ENCODE measurements at regions not wholly inside any gene's neighbourhood (a gene's known extent, or its start where the extent isn't known, plus 50 kb on each side); places are given as distances from the start of the nearest gene placed in this dataset.

DNA sequence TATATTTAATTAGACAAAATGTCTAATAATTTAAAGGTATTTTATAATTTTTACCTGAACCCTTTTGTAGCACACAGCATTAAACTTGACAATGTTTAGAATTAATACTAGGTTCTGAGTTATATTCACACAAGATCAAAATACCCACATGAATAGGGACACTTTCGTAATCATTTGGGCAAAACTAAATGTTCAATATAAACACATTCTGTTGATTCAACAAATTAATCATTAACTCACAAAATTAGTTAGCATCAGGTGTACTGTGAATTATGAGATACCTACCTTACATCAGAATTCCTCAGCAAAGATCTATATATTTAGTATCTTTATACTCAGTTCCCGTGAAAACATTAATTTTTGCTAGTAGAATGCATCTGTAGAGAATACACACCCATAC lies 481.5 kb upstream of the MANEA start:
- Histone ChIP-seq H3K27ac (ENCODE audit: insufficient read depth, low read length, poor library complexity, severe bottlenecking) (no peak overlapping the region), H3K4me1 (ENCODE audit: control insufficient read depth, insufficient read depth, low read length, poor library complexity, severe bottlenecking) (no peaks in the 10 kb centered on the region), H3K4me3 (ENCODE audit: insufficient read depth, low read depth, low read length, poor library complexity, severe bottlenecking) (no peak overlapping the region), H3K9me3 (ENCODE audit: control insufficient read depth, low read length) (no peaks in the 10 kb centered on the region), H3K36me3 (ENCODE audit: control insufficient read depth, insufficient read depth, low read length) (no peaks in the 10 kb centered on the region), H3K27me3 (replicated peaks; ENCODE audit: control insufficient read depth, insufficient read depth, low read length, poor library complexity, severe bottlenecking) (no peaks in the 10 kb centered on the region)
- DNase-seq, result no peak

DNA sequence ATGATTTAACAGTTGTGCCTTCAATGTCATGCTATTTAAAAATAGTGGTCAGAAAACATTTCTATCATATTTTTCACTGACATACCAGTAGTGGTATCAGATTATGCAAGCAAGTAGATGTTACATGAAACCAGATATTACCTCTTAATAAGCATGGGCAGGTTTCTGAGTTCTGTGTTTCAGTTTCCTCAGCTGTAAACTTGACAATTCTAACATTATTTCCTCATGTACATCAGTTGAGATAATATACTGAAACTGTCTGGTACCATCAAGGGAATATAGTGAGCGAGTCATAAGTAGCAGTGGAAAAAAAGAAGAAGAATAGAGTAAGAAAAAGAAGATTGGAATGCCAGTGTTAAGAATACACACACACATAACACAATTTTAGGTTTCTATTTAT lies 477.9 kb upstream of the MANEA start:
- no peak for DNase-seq

DNA sequence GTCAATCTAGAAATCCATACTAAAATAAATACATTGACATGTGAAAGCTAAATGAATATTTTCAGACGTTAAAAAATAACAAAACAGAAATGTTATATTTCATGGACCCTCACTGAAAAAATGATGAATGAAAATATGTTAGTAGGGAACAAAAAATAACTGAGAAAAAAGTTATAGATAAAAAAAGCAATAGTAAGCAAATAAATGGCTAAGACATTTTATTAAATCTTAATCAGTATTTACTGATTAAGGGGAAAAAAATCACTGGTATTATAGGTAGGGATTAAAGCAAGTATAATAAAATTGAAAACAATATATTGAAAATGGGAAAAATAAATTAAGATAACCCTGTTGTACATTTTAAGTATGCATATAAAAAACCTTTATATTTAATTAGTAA lies 468.1 kb upstream of the MANEA start:
- no peak for DNase-seq
- H3K4me3 ChIP-seq (ENCODE audit: insufficient read depth, low read depth, low read length, poor library complexity, severe bottlenecking), result no peak overlapping the region
- no peak overlapping the region for H3K27ac ChIP-seq (ENCODE audit: insufficient read depth, low read length, poor library complexity, severe bottlenecking)
- H3K9me3 ChIP-seq (ENCODE audit: control insufficient read depth, low read length), result no peaks in the 10 kb centered on the region
- H3K4me1 ChIP-seq (ENCODE audit: control insufficient read depth, insufficient read depth, low read length, poor library complexity, severe bottlenecking), result no peaks in the 10 kb centered on the region
- H3K36me3 ChIP-seq (ENCODE audit: control insufficient read depth, insufficient read depth, low read length), result no peaks in the 10 kb centered on the region
- H3K27me3 ChIP-seq (replicated peaks; ENCODE audit: control insufficient read depth, insufficient read depth, low read length, poor library complexity, severe bottlenecking), result no peaks in the 10 kb centered on the region

More for the DNA sequence above, 477.9 kb upstream of the MANEA start:
- Histone ChIP-seq H3K36me3 (ENCODE audit: control insufficient read depth, insufficient read depth, low read length) (no peaks in the 10 kb centered on the region), H3K27me3 (replicated peaks; ENCODE audit: control insufficient read depth, insufficient read depth, low read length, poor library complexity, severe bottlenecking) (no peaks in the 10 kb centered on the region), H3K4me3 (ENCODE audit: insufficient read depth, low read depth, low read length, poor library complexity, severe bottlenecking) (no peak overlapping the region), H3K9me3 (ENCODE audit: control insufficient read depth, low read length) (no peaks in the 10 kb centered on the region), H3K27ac (ENCODE audit: insufficient read depth, low read length, poor library complexity, severe bottlenecking) (no peak overlapping the region), H3K4me1 (ENCODE audit: control insufficient read depth, insufficient read depth, low read length, poor library complexity, severe bottlenecking) (no peaks in the 10 kb centered on the region)

DNA sequence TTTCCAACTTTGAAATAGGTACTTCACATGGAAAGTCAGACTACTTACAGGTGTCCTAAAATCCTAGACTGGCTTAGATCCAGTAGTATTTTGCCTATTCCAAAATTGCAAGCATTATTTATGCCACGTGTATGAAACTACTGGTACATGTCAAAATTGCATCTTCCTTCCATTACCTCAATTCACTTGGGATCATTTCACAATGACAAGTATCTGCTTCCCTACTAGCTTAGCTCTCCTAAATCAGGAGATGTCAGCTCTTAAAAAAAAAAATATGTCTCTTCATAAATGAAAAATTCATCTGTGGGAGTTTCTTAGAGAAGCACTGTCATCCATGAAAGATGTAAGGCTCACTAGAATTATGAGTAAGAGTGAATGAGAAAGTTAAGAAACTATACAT lies 466.6 kb upstream of the MANEA start:
- no peak overlapping the region for H3K4me3 ChIP-seq (ENCODE audit: insufficient read depth, low read depth, low read length, poor library complexity, severe bottlenecking)
- H3K27me3 ChIP-seq (replicated peaks; ENCODE audit: control insufficient read depth, insufficient read depth, low read length, poor library complexity, severe bottlenecking), result no peaks in the 10 kb centered on the region
- no peaks in the 10 kb centered on the region for H3K36me3 ChIP-seq (ENCODE audit: control insufficient read depth, insufficient read depth, low read length)
- H3K9me3 ChIP-seq (ENCODE audit: control insufficient read depth, low read length), result no peaks in the 10 kb centered on the region
- no peak overlapping the region for H3K27ac ChIP-seq (ENCODE audit: insufficient read depth, low read length, poor library complexity, severe bottlenecking)
- no peaks in the 10 kb centered on the region for H3K4me1 ChIP-seq (ENCODE audit: control insufficient read depth, insufficient read depth, low read length, poor library complexity, severe bottlenecking)
- no peak for DNase-seq

DNA sequence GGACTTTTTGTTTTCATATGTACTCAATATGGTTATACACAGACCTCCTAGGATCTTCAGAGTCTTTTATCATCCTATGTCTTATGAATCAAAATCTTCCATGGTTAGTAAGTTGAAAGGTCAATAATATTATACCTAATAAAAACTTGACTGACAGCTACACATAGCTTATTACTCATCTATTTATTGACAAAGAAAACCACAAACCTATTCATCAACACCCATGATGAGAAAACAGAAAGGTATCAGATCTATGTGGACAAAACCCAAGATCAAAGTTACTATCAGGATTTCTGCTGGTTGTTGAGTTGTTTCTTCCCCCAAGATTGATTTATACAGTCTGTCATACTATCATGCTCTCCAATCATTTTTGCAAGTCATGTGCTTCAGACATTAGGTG lies 460.1 kb upstream of the MANEA start:
- no peak for DNase-seq
- Histone ChIP-seq H3K4me1 (ENCODE audit: control insufficient read depth, insufficient read depth, low read length, poor library complexity, severe bottlenecking) (no peaks in the 10 kb centered on the region), H3K36me3 (ENCODE audit: control insufficient read depth, insufficient read depth, low read length) (no peaks in the 10 kb centered on the region), H3K27ac (ENCODE audit: insufficient read depth, low read length, poor library complexity, severe bottlenecking) (no peak overlapping the region), H3K9me3 (ENCODE audit: control insufficient read depth, low read length) (no peaks in the 10 kb centered on the region), H3K27me3 (replicated peaks; ENCODE audit: control insufficient read depth, insufficient read depth, low read length, poor library complexity, severe bottlenecking) (no peaks in the 10 kb centered on the region), H3K4me3 (ENCODE audit: insufficient read depth, low read depth, low read length, poor library complexity, severe bottlenecking) (no peak overlapping the region)

DNA sequence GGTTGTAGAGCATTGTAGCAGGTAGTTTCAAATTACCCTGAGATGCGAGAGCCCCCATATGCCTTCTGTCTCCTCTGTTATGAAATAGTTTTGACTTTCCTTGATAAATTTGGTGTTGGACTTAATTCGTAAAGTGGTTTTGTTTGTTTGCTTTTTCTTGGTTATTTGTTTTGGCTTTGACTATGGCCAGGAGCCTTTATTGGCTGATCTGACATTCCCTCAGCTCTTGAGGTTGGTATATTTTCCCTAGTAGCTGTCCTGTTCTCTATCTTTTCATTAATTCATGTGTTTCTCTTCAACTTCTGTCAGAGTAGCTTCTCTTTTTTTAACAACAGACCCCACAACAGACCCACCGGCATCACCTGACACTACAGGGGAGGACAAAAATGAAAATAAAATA lies 457.4 kb upstream of the MANEA start:
- no peaks in the 10 kb centered on the region for H3K9me3 ChIP-seq (ENCODE audit: control insufficient read depth, low read length)
- DNase-seq, result no peak
- H3K4me1 ChIP-seq (ENCODE audit: control insufficient read depth, insufficient read depth, low read length, poor library complexity, severe bottlenecking), result no peaks in the 10 kb centered on the region

DNA sequence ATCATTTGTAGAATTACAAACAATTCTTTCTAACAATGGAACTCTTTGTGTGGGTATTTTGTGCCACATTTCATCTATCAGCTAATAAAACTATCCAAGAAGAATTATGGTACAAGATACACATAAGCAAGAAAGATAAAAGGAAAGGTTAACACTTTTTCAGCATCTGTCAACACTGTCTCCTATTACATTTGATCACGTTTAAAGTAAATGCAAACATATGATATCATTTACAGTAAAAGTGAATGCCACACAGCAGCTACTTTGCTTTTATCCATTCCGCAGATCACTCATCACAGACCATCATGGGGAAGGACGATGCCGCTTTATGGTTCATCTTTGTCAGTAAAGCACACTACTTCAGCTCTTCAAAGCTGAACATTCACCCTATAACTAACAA lies 456.4 kb upstream of the MANEA start:
- no peaks in the 10 kb centered on the region for H3K27me3 ChIP-seq (replicated peaks; ENCODE audit: control insufficient read depth, insufficient read depth, low read length, poor library complexity, severe bottlenecking)
- no peak for DNase-seq
- no peaks in the 10 kb centered on the region for H3K9me3 ChIP-seq (ENCODE audit: control insufficient read depth, low read length)

More for the DNA sequence above, 457.4 kb upstream of the MANEA start:
- Histone ChIP-seq H3K36me3 (ENCODE audit: control insufficient read depth, insufficient read depth, low read length) (no peaks in the 10 kb centered on the region), H3K27ac (ENCODE audit: insufficient read depth, low read length, poor library complexity, severe bottlenecking) (no peak overlapping the region), H3K27me3 (replicated peaks; ENCODE audit: control insufficient read depth, insufficient read depth, low read length, poor library complexity, severe bottlenecking) (no peaks in the 10 kb centered on the region), H3K4me3 (ENCODE audit: insufficient read depth, low read depth, low read length, poor library complexity, severe bottlenecking) (no peak overlapping the region)

DNA sequence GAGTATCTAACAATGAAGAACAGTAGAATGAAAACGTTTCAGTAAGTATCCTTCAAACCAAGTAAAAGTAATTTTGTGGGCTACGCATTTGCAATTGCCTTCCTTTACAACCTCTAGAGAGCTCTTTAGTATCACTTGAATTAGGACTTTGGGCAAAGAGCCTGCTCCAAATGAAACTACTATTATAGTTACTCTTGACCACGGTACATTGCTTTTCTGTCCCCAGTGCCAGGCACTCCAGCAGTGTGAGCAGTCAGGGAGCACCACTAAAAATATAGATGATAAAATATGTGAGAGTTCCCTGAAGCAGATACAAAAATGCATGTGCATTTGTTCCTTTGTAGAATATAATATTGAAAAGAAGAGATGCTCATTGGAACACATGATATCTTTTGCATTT lies 450.1 kb upstream of the MANEA start:
- no peak for DNase-seq
- no peak overlapping the region for H3K4me3 ChIP-seq (ENCODE audit: insufficient read depth, low read depth, low read length, poor library complexity, severe bottlenecking)
- H3K9me3 ChIP-seq (ENCODE audit: control insufficient read depth, low read length), result no peaks in the 10 kb centered on the region
- H3K36me3 ChIP-seq (ENCODE audit: control insufficient read depth, insufficient read depth, low read length), result no peaks in the 10 kb centered on the region
- no peak overlapping the region for H3K27ac ChIP-seq (ENCODE audit: insufficient read depth, low read length, poor library complexity, severe bottlenecking)
- no peaks in the 10 kb centered on the region for H3K27me3 ChIP-seq (replicated peaks; ENCODE audit: control insufficient read depth, insufficient read depth, low read length, poor library complexity, severe bottlenecking)
- no peaks in the 10 kb centered on the region for H3K4me1 ChIP-seq (ENCODE audit: control insufficient read depth, insufficient read depth, low read length, poor library complexity, severe bottlenecking)

More for the DNA sequence above, 456.4 kb upstream of the MANEA start:
- Histone ChIP-seq H3K36me3 (ENCODE audit: control insufficient read depth, insufficient read depth, low read length) (no peaks in the 10 kb centered on the region), H3K4me3 (ENCODE audit: insufficient read depth, low read depth, low read length, poor library complexity, severe bottlenecking) (no peak overlapping the region), H3K4me1 (ENCODE audit: control insufficient read depth, insufficient read depth, low read length, poor library complexity, severe bottlenecking) (no peaks in the 10 kb centered on the region), H3K27ac (ENCODE audit: insufficient read depth, low read length, poor library complexity, severe bottlenecking) (no peak overlapping the region)

DNA sequence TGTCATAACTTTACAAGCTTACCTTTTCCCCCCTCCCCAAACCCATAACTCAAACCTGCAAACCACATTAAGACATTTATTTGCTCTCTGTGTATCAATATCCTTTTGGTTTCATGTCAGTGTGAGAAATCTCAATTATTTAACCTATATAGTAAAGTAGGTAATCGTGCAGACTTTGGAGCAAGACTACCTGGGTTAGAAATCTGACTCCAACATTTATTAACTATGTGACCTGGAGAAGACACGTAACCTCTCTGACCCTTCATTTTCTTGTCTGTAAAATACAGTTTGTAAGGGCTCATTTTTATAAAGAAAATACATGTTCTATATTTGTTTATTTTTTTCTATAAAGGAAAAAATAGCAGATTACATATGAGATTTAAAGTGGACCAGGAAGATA lies 448.9 kb upstream of the MANEA start:
- no peak for DNase-seq
- no peak overlapping the region for H3K27ac ChIP-seq (ENCODE audit: insufficient read depth, low read length, poor library complexity, severe bottlenecking)
- H3K36me3 ChIP-seq (ENCODE audit: control insufficient read depth, insufficient read depth, low read length), result no peaks in the 10 kb centered on the region
- no peaks in the 10 kb centered on the region for H3K9me3 ChIP-seq (ENCODE audit: control insufficient read depth, low read length)
- no peaks in the 10 kb centered on the region for H3K4me1 ChIP-seq (ENCODE audit: control insufficient read depth, insufficient read depth, low read length, poor library complexity, severe bottlenecking)
- no peaks in the 10 kb centered on the region for H3K27me3 ChIP-seq (replicated peaks; ENCODE audit: control insufficient read depth, insufficient read depth, low read length, poor library complexity, severe bottlenecking)
- no peak overlapping the region for H3K4me3 ChIP-seq (ENCODE audit: insufficient read depth, low read depth, low read length, poor library complexity, severe bottlenecking)

DNA sequence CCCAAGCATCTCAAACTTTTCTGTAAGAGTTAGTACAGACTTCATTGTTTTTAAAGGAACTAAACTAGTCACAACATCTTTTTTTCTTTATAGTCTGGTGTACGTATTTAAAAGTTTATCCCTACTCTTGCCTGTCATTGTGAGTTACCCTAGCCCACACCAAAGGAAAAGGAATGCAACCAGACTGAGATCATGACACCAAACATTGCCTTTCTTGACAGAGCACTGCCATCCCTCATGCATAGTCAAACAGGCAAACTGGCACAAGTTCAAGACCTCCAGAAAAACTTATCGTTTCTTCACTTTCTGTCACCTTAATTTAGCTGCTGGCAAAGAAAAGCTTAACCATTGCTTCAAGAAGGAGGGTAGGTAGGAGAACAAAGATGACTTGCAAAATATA lies 448.4 kb upstream of the MANEA start:
- Histone ChIP-seq H3K36me3 (ENCODE audit: control insufficient read depth, insufficient read depth, low read length) (no peaks in the 10 kb centered on the region), H3K9me3 (ENCODE audit: control insufficient read depth, low read length) (no peaks in the 10 kb centered on the region), H3K4me3 (ENCODE audit: insufficient read depth, low read depth, low read length, poor library complexity, severe bottlenecking) (no peak overlapping the region), H3K27ac (ENCODE audit: insufficient read depth, low read length, poor library complexity, severe bottlenecking) (no peak overlapping the region), H3K4me1 (ENCODE audit: control insufficient read depth, insufficient read depth, low read length, poor library complexity, severe bottlenecking) (no peaks in the 10 kb centered on the region), H3K27me3 (replicated peaks; ENCODE audit: control insufficient read depth, insufficient read depth, low read length, poor library complexity, severe bottlenecking) (no peaks in the 10 kb centered on the region)
- DNase-seq, result no peak

DNA sequence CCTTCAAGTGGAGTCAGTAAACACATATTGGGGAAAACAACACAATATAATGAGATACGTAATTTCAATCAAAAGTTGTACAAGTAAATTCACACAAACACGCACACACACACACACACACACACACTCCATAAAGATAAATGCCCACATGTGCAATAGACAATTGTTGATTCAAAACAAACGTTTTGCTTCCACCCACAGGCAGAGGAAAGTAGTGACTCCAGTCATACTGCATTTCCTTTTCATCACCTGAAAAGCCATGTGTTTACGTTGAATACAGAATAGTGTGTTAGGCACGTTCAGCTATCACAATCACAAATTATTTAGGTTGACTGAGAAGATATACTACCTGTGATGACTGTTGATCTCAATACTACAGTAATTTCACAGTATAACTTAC lies 443.8 kb upstream of the MANEA start:
- no peaks in the 10 kb centered on the region for H3K9me3 ChIP-seq (ENCODE audit: control insufficient read depth, low read length)
- H3K27me3 ChIP-seq (replicated peaks; ENCODE audit: control insufficient read depth, insufficient read depth, low read length, poor library complexity, severe bottlenecking), result no peaks in the 10 kb centered on the region
- no peak overlapping the region for H3K4me3 ChIP-seq (ENCODE audit: insufficient read depth, low read depth, low read length, poor library complexity, severe bottlenecking)
- DNase-seq, result no peak
- no peaks in the 10 kb centered on the region for H3K36me3 ChIP-seq (ENCODE audit: control insufficient read depth, insufficient read depth, low read length)
- H3K27ac ChIP-seq (ENCODE audit: insufficient read depth, low read length, poor library complexity, severe bottlenecking), result no peak overlapping the region
- H3K4me1 ChIP-seq (ENCODE audit: control insufficient read depth, insufficient read depth, low read length, poor library complexity, severe bottlenecking), result no peaks in the 10 kb centered on the region
